ENCODE measurements at regions not wholly inside any gene's neighbourhood (a gene's known extent, or its start where the extent isn't known, plus 50 kb on each side); places are given as distances from the start of the nearest gene placed in this dataset.

GRCh38 chr1:94686882-94687281 lies 133.3 kb upstream of the SLC44A3 start:
- no peak for TF ChIP-seq CTCF (IDR thresholded peaks at IDR 0.05)
- TF ChIP-seq EZH2 (IDR thresholded peaks at IDR 0.05): no peak
